Kasumi-1 (cell line): ENCODE measurements at regions not wholly inside any gene's neighbourhood (a gene's known extent, or its start where the extent isn't known, plus 50 kb on each side); places are given as distances from the start of the nearest gene placed in this dataset.
"Not testable (repeated sequence)": the region's sequence is repeated elsewhere in the genome, so short reads cannot be mapped to it uniquely, and the experiment has no call there.

Source experiments
- DNase-seq, 2 experiments: peaks; one replicate each; lab custom pipeline; 2025; lab: John Stamatoyannopoulos, UW

- DNase-seq: no peak
These were observed 192.4 kb downstream of the ANXA1 start for GRCh38 chr9:73344060-73344459.

GRCh38 chr9:73347123-73347522, 195.5 kb downstream of the ANXA1 start:
- DNase-seq: no peak

GRCh38 chr9:73347720-73348119, 196.1 kb downstream of the ANXA1 start:
- DNase-seq: no peak

DNA sequence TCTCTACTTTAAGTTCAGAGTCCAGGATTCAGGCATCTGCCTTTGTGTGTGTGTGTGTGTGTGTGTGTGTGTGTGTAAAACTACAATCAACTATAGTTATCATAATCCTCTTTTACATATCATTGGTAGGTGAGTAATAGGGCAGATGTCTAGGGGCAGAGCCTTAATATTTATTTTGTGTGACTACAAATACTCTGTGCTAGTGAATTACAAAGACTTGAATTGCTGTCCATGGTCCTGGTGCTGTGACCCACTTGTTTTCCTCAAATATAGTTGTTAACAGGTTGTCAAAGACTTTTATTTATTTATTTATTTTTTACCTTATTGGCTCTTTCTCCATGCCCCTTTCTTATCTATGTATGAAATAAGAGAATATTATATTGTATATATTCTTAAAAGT, 196.8 kb downstream of the ANXA1 start:
- peak in 1 of 2 experiments; percentile 11 for DNase-seq

DNA sequence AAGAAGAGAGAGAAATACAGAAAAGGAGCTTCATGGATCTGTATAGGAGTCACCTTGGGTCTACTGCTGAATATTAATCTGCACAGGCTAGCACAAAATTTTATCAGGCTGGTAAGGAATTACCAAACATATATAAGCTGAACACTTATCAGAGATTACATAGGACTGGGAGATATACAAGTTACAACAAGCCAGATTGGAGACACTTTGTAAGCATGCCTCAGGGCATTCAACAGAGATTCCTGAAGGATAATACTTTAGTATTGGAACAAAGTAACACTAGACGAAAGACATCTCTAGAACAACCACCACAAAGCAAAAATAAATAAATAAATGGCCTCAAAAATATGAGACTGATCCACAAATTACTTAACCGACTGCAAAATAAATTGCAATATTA, 197.8 kb downstream of the ANXA1 start:
- DNase-seq: no peak

- DNase-seq: no peak
These were observed 205.9 kb downstream of the ANXA1 start for GRCh38 chr9:73357607-73358006.

GRCh38 chr9:73370053-73370452, 218.4 kb downstream of the ANXA1 start:
- no peak for DNase-seq

DNA sequence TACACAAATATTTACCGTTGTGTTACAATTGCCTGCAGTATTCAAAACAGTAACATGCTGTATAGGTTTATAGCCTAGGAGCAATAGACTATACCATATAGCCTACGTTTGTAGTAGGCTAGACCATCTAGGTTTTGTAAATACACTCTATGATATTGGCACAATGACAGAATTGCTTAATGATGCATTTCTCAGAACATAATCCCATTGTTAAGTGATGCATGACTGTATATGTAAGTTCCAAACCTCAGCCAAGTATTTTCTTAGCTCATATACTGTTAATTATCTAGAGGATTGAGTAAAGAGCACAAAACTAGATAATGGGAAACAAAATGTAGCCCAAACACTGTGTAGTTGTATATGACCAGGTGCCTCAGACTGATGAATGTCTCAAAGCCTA, 220.1 kb downstream of the ANXA1 start:
- DNase-seq: no peak

DNA sequence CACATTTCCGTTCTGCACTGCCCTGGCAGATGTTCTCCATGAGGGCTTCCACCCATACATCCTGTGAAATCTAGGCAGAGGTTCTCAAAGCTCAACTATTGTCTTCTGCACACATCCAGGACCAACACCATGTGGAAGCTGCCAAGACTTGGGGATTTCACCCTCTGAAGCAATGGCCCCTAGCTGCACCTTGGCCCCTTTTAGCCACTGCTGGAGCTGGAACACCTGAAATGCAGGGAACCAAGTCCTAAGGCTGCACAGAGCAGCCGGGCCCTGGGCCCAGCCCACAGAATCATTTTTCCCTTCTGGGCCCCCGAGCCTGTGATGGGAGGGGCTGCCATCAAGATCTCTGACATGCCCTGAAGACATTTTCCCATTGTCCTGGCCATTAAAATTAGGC, 228.7 kb downstream of the ANXA1 start:
- DNase-seq: no peak

DNA sequence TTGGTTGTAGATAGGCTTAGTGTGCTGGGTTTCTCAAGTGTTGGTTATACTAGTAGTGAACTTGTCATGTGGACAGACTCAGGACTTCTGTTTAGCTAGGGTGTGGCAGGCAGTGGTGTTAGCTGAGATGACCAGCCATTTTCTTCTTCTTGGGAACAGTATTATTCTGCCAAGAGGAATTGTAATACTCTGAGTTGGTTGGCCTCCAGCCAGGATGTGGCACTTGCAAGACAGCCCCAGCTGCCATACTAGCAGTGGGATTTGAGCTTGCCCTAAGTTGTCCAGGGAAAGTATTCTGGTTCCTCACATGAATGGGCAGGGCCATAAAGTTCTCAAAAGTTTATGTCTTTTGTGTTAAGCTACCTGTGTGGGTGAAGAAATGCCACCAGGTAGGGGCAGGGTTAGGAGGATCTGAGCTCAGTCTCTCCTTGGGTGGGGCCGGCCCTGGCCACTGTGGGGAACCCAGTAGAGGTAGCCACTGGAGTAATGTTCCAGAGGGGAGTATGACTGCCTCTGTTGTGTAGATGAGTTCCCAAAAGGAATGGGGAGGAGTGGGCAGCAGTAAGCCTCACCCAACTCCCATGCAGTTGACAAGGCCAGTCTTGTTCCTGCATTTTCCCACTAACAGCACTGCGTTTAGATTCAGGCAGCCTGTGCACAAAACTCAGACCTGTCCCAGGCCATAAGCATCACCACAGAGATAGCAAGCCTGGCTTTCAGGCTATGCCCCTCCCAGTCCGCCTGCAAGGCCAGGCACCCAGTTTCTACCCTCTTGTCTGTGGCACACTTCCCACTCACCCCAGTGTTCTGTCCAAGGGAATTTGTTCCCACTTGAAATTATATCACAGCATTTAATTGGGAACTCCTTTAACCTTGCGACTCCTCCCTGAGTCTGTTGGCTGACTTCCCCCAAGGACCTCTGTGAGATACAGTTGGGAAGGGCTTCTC, 250.7 kb downstream of the ANXA1 start:
- no peak for DNase-seq

DNA sequence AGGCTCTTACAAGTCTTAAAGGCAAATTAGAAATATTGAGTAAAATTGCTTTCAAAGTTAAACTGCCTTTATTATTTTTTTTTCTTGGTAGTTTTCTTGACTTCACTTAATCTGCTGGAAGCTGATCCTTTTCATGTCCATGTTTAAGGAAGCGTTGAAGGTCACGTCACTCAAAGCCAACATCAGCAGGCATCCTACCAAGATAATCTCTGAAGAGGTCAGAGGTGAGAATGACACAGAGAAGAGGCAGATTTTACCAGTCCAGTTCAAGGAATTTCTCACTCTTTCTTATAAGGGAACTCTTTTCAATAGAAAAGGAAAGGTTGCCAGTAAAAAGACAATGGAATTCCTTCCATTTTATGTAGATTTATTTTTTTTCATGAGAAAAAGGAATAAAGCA, 259.8 kb downstream of the ANXA1 start:
- DNase-seq: no peak

DNA sequence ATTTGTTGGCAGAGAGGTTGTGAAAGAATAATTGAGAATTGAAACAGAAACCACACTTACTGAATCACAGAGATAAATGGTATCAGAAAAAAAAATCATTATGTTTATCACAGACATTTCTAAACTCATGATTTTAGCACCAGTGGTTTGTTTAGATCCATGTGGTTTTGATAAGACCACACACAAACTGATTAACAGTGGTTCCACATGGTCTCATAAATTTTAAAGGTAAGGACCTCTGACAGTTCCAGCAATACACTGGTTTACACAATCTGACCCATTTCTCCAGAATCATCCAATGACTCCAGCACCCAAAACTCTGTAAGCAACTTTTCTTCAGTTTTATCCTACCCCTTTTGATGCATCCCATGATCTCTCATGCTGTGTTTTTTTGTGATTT, 261.2 kb downstream of the ANXA1 start:
- DNase-seq: no peak

DNA sequence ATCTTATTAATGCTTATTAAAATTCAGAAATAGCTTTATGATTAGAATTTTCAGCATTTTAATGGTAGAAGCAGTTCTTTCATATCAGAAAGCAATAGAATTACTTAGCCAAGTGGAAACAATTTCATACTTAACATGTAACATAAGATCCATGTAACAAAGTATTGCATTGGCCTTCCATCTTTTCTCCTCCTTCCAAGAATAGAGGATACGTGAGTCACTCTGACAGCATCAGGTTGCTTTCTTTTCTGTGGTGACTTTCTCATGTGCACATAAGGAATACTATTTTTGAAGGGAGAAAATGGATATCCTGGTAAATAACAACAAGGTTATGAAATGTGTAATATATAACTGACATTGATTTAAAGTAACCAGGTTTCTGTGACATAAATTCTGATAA, 272.2 kb downstream of the ANXA1 start:
- DNase-seq: no peak

- DNase-seq: no peak
These were observed 274.6 kb downstream of the ANXA1 start for GRCh38 chr9:73426269-73426668.

DNA sequence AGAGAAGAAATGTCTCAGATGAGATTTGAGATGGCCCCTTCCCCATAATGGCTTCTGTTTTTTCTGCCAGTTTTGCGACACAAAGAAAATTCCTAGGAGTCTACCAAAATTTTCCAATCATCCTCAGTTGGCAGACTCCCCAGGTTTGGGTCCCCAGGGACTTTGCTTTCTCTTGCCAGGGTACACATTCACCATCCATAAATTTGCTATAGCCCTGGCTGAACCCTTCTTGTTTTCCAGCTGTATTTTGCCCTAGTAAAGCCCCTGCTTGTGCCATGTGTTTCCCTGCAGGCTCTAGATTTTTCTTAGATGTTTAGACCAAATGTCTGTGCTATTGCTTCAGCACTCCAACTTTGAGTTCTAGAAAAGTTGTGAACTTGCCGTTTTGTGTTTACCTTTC, 283.2 kb downstream of the ANXA1 start:
- DNase-seq: no peak

- DNase-seq: peak; percentile 10 to 50
These were observed 286.1 kb downstream of the ANXA1 start for GRCh38 chr9:73437758-73438157.

GRCh38 chr9:73439839-73440238, 288.2 kb downstream of the ANXA1 start:
- not testable (repeated sequence) for DNase-seq

DNA sequence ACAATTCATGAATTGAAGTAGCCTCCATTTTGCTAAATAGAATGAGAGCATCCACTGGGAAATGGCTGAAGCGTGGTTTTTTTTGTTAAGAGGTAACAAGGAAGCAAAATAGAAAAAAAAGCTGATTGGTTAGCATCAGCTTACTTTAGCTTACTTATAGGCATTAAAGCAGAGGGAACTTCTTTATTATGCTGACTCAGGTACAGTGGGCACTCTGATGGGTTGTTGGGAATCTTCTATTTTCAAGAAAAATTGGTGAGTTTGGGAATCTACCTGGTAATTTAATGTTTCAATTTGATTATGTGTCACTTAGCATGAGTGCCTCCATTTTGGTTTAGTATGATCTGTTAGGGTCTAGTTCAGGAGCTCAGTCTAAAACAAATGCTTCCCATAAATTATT, 289.6 kb downstream of the ANXA1 start:
- DNase-seq: no peak

- no peak for DNase-seq
These were observed 290.5 kb downstream of the ANXA1 start for GRCh38 chr9:73441890-73442818.

DNA sequence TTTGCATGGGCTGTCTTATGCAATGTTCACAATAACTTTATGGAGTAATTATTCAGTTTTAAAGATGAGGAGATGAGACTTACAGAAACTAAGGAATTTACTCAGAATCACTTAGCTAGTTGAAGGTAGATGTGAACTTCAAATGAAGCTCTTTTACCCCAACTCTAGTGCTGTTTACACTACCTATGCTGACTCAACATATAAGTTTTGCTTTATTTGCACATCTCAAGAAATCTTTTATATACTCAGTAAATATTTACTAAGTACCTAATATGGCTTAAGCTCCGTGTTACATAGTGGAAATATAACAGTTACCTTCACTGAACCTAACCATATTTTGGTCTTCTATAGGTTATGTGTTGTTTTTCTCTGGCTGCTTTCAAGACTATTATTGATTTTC, 293.2 kb downstream of the ANXA1 start:
- DNase-seq: no peak

- not testable (repeated sequence) for DNase-seq
These were observed 293.7 kb downstream of the ANXA1 start for GRCh38 chr9:73445384-73445783.

DNA sequence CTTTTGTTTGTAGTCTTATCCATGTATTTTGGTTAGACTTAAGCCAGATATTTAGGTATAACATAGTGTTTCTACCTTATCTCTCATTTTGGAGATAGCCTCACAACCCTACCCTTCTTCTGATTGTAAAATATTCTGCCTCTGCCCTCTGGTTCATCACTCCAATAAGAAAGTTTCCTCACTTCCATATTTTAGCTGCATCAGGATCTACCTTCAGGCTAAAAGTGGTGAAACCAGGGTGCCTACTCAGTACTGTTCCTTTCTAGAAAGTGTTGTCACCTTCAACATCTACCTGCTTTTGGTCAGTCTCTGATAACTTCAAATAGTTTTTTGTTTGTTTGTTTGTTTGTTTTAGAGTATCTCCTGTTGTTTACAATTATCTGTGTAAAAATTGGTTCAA, 294.6 kb downstream of the ANXA1 start:
- DNase-seq: no peak

DNA sequence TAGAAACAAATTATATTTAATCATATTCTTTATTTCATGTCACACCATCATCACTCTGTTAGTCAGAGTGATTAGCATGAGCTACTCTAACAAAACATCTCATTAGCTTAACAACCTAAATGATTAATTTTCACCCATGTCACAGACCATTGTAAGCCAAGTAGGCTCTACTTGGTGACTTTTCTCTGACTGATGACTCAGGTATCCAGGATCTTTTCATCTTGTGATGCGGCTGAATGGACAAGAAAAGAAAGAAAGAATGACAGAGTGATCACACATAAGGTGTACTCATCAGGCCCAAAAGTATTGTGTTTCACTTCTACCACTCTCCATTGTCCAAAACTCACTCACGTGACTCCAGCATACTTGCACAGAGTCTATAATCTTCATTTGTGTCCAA, 299.3 kb downstream of the ANXA1 start:
- DNase-seq: no peak
